CD4-positive, alpha-beta T cell (primary cell): ENCODE measurements at regions not wholly inside any gene's neighbourhood (a gene's known extent, or its start where the extent isn't known, plus 50 kb on each side); places are given as distances from the start of the nearest gene placed in this dataset.

ENCODE experiments used
- ATAC-seq: fragments of 200-7000 bp; cut with Tn5 transposase; one replicate; pipeline ENCODE4 v1.10.0; 2022; ENCODE audit warnings: mild to moderate bottlenecking; ENCODE audit not compliant: poor library complexity
- CTCF ChIA-PET: fragments of 350-600 bp; sonication (Branson Sonifier 250); formaldehyde crosslinking; loops from one replicate; lab custom pipeline; 2021; ENCODE audit warnings: antibody characterized with exemption, inconsistent platforms; lab: Charles Lee
- POLR2A ChIA-PET: fragments of 350-600 bp; sonication (Branson Sonifier 250); formaldehyde crosslinking; loops from one replicate; lab custom pipeline; 2021; ENCODE audit warnings: antibody characterized with exemption, inconsistent platforms; lab: Charles Lee
- DNase-seq, 14 experiments: peaks; one replicate each; pipeline ENCODE4 v3.0.0-alpha.2; 2013 to 2020; ENCODE audit warnings: mixed read lengths in 2 of 14
- H3K27ac ChIP-seq, 2 donors: one replicate each; pipeline versions ENCODE4 v1.5.1 to v1.7.0; 2013; ENCODE audit warnings: low read length in 2 of 2, low read depth in 1 of 2, mild to moderate bottlenecking in 1 of 2
- H3K27me3 ChIP-seq, 2 experiments: 1 replicate in 1 of 2; 2 replicates in 1 of 2; pipeline versions ENCODE4 v1.6.1 to v1.7.0; 2013; ENCODE audit warnings: low read length in 2 of 2, control low read depth in 1 of 2, mild to moderate bottlenecking in 1 of 2, moderate library complexity in 1 of 2; ENCODE audit not compliant: insufficient read depth in 2 of 2, control insufficient read depth in 1 of 2
- H3K36me3 ChIP-seq: one replicate; pipeline ENCODE4 v1.6.1; 2013; ENCODE audit warnings: low read length, control low read depth; ENCODE audit not compliant: insufficient read depth
- H3K4me1 ChIP-seq: one replicate; pipeline ENCODE4 v1.6.1; 2013; ENCODE audit warnings: low read length, control low read depth; ENCODE audit not compliant: insufficient read depth
- H3K4me3 ChIP-seq: one replicate; pipeline ENCODE4 v1.5.1; 2013; ENCODE audit warnings: mild to moderate bottlenecking, low read length, moderate library complexity
- H3K9me3 ChIP-seq, 2 experiments: 1 replicate in 1 of 2; 2 replicates in 1 of 2; pipeline versions ENCODE4 v1.6.1 to v1.7.0; 2013; ENCODE audit warnings: low read length in 2 of 2, mild to moderate bottlenecking in 2 of 2, control low read depth in 1 of 2, moderate library complexity in 1 of 2; ENCODE audit not compliant: control insufficient read depth in 1 of 2, insufficient read depth in 1 of 2
- H3K27ac Mint-ChIP-seq: one replicate; pipeline ENCODE4 v1.8.0; 2020; ENCODE audit warnings: mixed read lengths
- H3K27me3 Mint-ChIP-seq: one replicate; pipeline ENCODE4 v1.8.0; 2021; ENCODE audit warnings: mixed read lengths
- H3K36me3 Mint-ChIP-seq: one replicate; pipeline ENCODE4 v1.8.0; 2021; ENCODE audit warnings: low read depth, mixed read lengths
- H3K4me1 Mint-ChIP-seq: one replicate; pipeline ENCODE4 v1.8.0; 2021; ENCODE audit warnings: low read depth, mixed read lengths
- H3K4me3 Mint-ChIP-seq: one replicate; pipeline ENCODE4 v1.8.0; 2020; ENCODE audit warnings: mild to moderate bottlenecking, mixed read lengths
- H3K9me3 Mint-ChIP-seq: one replicate; pipeline ENCODE4 v1.8.0; 2020; ENCODE audit warnings: mixed read lengths
- intact Hi-C, 2 experiments: fragments of 100-400 bp; cut with DNase I in 1 of 2; cut with micrococcal nuclease in 1 of 2; formaldehyde crosslinking; loops; one replicate each; pipeline versions ENCODE4 v1.15.1 to v1.9.0; 2023 to 2025; cut with DNase I, micrococcal nuclease
- TF ChIP-seq, protein P1 (sequence below): fragments of 200-600 bp; IDR thresholded peaks from one replicate; pipeline ENCODE4 v1.8.0; 2022; ENCODE audit warnings: antibody characterized with exemption, mild to moderate bottlenecking

DNA sequence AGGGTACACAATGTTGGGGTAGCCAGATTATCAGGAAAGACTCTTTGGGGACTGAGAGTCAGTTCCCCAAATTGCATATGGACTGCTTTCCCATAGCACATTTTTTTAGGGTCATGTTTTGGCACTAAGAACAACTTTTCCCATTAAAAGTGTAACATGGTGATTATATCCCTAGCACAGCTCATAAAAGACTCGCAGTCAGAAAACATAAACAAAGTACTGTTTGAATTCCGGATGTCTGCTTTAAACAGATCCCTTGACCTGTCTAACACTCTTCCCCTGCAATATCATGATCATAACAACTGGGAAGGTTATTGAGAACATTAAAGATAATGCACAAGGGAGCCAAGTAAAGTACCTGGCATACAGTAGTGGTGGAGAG is 262.2 kb downstream of the ASXL3 start:
- no peaks in the 10 kb centered on the region for H3K36me3 Mint-ChIP-seq
- TF ChIP-seq, protein P1, sequence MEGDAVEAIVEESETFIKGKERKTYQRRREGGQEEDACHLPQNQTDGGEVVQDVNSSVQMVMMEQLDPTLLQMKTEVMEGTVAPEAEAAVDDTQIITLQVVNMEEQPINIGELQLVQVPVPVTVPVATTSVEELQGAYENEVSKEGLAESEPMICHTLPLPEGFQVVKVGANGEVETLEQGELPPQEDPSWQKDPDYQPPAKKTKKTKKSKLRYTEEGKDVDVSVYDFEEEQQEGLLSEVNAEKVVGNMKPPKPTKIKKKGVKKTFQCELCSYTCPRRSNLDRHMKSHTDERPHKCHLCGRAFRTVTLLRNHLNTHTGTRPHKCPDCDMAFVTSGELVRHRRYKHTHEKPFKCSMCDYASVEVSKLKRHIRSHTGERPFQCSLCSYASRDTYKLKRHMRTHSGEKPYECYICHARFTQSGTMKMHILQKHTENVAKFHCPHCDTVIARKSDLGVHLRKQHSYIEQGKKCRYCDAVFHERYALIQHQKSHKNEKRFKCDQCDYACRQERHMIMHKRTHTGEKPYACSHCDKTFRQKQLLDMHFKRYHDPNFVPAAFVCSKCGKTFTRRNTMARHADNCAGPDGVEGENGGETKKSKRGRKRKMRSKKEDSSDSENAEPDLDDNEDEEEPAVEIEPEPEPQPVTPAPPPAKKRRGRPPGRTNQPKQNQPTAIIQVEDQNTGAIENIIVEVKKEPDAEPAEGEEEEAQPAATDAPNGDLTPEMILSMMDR = no peak
- H3K4me3 Mint-ChIP-seq = no peak overlapping the region
- H3K27ac Mint-ChIP-seq = no peak overlapping the region
- H3K4me1 Mint-ChIP-seq = no peaks in the 10 kb centered on the region
- H3K27me3 Mint-ChIP-seq = no peaks in the 10 kb centered on the region
- Histone ChIP-seq H3K27ac (no peak overlapping the region), H3K4me1 (no peaks in the 10 kb centered on the region), H3K36me3 (no peaks in the 10 kb centered on the region), H3K9me3 (no peaks in the 10 kb centered on the region), H3K27me3 (no peaks in the 10 kb centered on the region), H3K4me3 (no peak overlapping the region)
- POLR2A ChIA-PET = no interaction called here
- H3K9me3 Mint-ChIP-seq = peaks cover 3% of the 10 kb centered on the region
- no peak for ATAC-seq
- no peak for DNase-seq
- CTCF ChIA-PET = no interaction called here
- intact Hi-C loops = no loop called here

DNA sequence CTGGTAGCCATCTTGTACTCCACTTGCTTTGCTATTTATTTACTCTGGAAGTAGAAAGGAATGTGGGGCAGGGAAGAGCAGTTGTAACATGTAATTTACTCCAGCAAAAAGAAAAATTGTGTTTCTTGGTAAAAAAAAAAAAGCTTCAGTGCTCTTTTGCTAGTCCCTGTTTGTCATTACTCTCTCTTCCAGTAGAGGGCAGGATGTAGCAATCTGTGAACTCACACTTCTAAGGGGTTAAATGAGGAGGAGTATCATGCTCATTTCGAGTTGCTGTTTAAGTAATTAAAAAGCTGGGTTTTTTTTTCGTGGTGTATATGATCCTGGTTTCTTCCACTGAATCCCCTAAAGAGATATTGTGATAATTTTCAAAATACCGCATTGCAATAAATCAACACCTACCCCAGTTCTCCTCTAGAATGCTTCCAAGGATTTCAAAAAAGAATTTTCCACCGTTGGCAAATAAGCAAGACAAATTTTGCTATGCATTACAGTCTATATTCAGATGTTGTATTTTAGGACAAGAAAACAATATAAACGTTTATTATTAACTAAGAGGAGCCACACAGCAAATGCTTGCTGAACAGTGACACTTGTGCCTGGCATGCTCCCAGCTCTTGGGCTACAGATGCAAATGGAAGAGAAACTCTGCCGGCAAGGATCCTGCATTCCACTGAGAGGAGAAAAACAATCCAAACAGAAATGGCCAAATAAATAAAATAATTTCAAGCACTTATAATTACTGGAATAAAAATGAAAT is 261.6 kb downstream of the ASXL3 start:
- DNase-seq (no peak), ATAC-seq (no peak)
- no peak overlapping the region for H3K27ac Mint-ChIP-seq
- H3K4me3 Mint-ChIP-seq = no peak overlapping the region
- no peaks in the 10 kb centered on the region for H3K4me1 ChIP-seq
- no peak overlapping the region for H3K4me3 ChIP-seq
- intact Hi-C loops = no loop called here
- H3K27me3 ChIP-seq = no peaks in the 10 kb centered on the region
- H3K9me3 ChIP-seq = no peaks in the 10 kb centered on the region
- ChIA-PET POLR2A (no interaction called here), CTCF (no interaction called here)
- no peaks in the 10 kb centered on the region for H3K36me3 Mint-ChIP-seq
- H3K9me3 Mint-ChIP-seq = peaks cover 3% of the 10 kb centered on the region
- TF ChIP-seq, protein P1 = no peak
- H3K27ac ChIP-seq = no peak overlapping the region
- no peaks in the 10 kb centered on the region for H3K36me3 ChIP-seq
- H3K27me3 Mint-ChIP-seq = no peaks in the 10 kb centered on the region
- H3K4me1 Mint-ChIP-seq = no peaks in the 10 kb centered on the region

DNA sequence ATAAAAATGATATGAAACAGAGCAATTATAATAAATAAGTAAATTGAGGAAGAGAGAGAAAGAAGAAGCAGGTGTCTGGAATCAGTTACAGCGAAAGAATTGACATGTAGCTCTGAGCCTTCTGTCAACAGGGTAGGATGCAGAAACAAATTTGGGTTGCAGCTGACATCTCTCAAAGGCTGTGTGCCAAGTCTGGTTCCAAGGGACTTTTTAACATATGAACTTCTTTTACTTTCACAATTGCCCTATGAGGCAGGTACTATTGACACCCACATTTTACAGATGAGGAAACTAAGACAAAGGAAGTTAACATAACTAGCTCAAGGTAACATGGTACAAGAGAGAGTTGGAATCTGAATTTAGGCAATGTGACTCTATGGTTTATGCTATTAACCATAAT is 260.0 kb downstream of the ASXL3 start:
- Mint-ChIP-seq H3K27me3 (no peaks in the 10 kb centered on the region), H3K9me3 (peaks cover 3% of the 10 kb centered on the region), H3K4me3 (no peak overlapping the region), H3K36me3 (no peaks in the 10 kb centered on the region), H3K27ac (no peak overlapping the region), H3K4me1 (no peaks in the 10 kb centered on the region)
- TF ChIP-seq, protein P1 = no peak
- intact Hi-C loops = no loop called here
- H3K36me3 ChIP-seq = no peaks in the 10 kb centered on the region
- POLR2A ChIA-PET = no interaction called here
- H3K27me3 ChIP-seq = no peaks in the 10 kb centered on the region
- no peak overlapping the region for H3K27ac ChIP-seq
- no peak for DNase-seq
- H3K4me3 ChIP-seq = no peak overlapping the region
- ATAC-seq = no peak
- no peaks in the 10 kb centered on the region for H3K9me3 ChIP-seq
- H3K4me1 ChIP-seq = no peaks in the 10 kb centered on the region
- CTCF ChIA-PET = no interaction called here
